ENCODE measurements at regions not wholly inside any gene's neighbourhood (a gene's known extent, or its start where the extent isn't known, plus 50 kb on each side); places are given as distances from the start of the nearest gene placed in this dataset.

DNA sequence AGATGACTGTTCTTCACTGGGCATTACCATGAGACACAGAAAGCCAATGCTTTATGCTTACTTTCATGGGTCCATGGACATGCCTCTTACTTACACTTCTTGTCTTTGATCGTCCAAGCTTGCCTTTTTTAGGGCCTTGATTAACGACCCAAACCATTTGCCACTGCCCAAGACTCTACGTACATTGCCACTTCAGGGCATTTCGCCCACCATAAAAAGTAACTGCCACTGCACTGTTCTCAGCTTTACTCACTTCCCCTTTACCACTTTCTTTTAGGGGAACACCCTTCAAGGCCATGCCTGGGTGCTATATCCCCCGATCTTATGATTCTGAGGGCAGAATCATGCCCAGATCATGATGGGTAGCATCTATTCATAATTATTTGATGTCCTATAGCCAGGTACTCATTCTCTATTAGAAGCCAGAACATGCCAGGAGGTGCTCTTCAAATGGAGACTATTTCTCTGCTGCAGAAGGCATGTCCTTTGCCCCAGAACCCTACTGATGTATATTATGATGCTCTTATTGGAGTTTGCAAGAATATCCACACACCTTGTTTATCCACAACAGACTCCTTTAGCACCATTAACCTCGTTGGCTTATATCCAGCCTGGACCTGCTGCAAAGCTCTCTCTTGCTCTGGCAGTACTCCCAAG lies 64.1 kb upstream of the RAD23B start:
- Histone ChIP-seq H3K9me3 (no peaks in the 10 kb centered on the region), H3K36me3 (no peaks in the 10 kb centered on the region), H3K4me3 (no peak overlapping the region), H3K4me1 (no peaks in the 10 kb centered on the region), H3K27me3 (no peaks in the 10 kb centered on the region), H3K27ac (no peak overlapping the region)
- no peak for DNase-seq (ENCODE audit: low spot score)
- no peak for TF ChIP-seq CTCF (IDR thresholded peaks at IDR 0.05)

DNA sequence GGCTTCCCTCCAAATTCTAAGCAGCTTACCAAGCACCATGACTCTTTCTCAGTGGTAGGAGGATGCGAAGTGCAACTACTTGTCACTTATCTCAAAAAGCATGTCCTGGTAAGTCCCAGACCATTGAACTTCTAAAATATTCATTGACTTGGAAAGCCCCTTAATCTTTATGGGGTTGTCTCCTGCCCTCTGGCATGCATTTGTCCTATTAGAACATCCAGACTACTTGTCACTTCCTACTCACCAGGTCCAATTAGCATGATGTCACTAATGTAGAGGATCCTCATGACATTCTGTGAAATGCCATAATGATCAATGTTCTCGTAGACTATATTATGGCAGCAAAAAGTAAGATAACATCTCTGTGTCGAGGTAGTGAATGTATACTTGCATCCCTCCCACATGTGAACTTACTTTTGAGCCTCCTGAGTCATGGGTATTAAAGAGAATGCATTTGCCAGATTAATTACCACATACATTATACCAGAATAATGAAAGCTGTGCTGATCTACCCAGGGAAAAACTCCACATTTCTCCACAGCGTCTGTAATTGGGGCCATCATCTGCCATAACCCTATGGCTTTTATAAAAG lies 63.5 kb upstream of the RAD23B start:
- no peaks in the 10 kb centered on the region for H3K27me3 ChIP-seq
- no peak for DNase-seq (ENCODE audit: low spot score)
- TF ChIP-seq CTCF (IDR thresholded peaks at IDR 0.05) = no peak
- H3K4me1 ChIP-seq = no peaks in the 10 kb centered on the region
- no peak overlapping the region for H3K27ac ChIP-seq
- H3K36me3 ChIP-seq = no peaks in the 10 kb centered on the region
- no peak overlapping the region for H3K4me3 ChIP-seq
- H3K9me3 ChIP-seq = no peaks in the 10 kb centered on the region

DNA sequence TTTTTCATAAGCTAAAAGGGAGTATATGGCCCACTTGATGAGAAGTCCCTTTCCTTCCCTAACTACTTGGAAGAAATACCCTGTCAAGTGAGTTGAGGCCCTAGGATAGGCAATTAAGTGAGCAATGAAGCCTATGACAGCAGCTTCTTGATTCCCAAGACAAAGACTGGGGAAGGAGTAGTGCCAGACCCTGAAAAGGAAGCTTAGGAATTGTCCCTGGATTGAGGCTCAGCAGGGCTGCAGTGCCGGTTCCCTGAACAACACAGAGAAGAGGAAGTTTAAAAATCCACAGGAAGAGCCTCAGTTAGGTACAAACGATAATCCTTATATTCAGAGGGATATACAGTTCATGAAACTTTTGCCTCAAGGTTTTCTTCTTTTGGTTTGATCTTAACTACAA lies 61.8 kb upstream of the RAD23B start:
- no peak for TF ChIP-seq CTCF (IDR thresholded peaks at IDR 0.05)
- Histone ChIP-seq H3K4me1 (no peaks in the 10 kb centered on the region), H3K27me3 (no peaks in the 10 kb centered on the region), H3K9me3 (no peaks in the 10 kb centered on the region), H3K36me3 (no peaks in the 10 kb centered on the region), H3K27ac (no peak overlapping the region), H3K4me3 (no peak overlapping the region)
- DNase-seq (ENCODE audit: low spot score) = no peak

GRCh38 chr9:107222020-107222522 lies 61.0 kb upstream of the RAD23B start:
- no peaks in the 10 kb centered on the region for H3K27me3 ChIP-seq
- no peaks in the 10 kb centered on the region for H3K4me1 ChIP-seq
- H3K4me3 ChIP-seq = no peak overlapping the region
- DNase-seq (ENCODE audit: low spot score) = no peak
- no peak overlapping the region for H3K27ac ChIP-seq
- H3K36me3 ChIP-seq = no peaks in the 10 kb centered on the region
- no peaks in the 10 kb centered on the region for H3K9me3 ChIP-seq
- no peak for TF ChIP-seq CTCF (IDR thresholded peaks at IDR 0.05)

DNA sequence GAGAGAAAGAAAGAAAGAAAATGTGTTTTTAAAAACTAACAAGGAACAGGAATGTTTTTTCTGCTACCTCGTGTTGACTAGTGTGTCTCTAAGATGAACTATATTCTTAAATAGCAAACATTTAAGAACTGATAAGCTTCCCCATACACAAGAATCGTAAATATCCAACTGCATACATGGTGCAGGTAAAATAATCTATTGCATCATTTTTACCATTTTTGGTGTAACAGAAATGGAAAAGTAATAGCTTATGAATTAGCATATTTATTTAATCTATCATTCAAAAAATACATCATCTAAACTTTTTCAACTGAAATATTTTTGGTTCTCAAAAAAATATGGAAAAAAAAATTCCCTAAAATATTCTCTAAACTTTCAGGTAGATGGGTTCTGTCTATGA lies 59.7 kb upstream of the RAD23B start:
- no peaks in the 10 kb centered on the region for H3K9me3 ChIP-seq
- no peaks in the 10 kb centered on the region for H3K36me3 ChIP-seq
- no peak for TF ChIP-seq CTCF (IDR thresholded peaks at IDR 0.05)
- H3K27ac ChIP-seq = no peak overlapping the region
- no peaks in the 10 kb centered on the region for H3K4me1 ChIP-seq
- no peak overlapping the region for H3K4me3 ChIP-seq
- H3K27me3 ChIP-seq = no peaks in the 10 kb centered on the region
- DNase-seq (ENCODE audit: low spot score) = no peak

DNA sequence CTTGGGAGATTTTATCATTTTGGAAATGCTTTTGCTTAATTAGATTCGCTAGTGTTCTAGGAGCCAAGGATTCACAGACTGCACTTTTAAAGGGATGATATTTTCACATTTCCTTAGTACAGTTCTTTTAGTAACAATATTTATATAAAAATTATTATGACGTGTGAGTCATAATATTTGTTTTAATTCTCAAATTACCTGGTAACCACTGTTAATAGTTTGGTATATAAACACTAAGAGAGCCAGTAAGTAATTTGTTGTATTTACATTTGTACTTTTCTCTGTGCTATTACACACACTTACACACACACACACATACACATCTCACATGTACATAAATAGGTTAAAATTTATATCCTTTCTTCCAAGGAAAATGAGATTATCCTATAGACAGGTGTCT lies 58.8 kb upstream of the RAD23B start:
- Histone ChIP-seq H3K4me3 (no peak overlapping the region), H3K27me3 (no peaks in the 10 kb centered on the region), H3K4me1 (no peaks in the 10 kb centered on the region), H3K36me3 (no peaks in the 10 kb centered on the region), H3K9me3 (no peaks in the 10 kb centered on the region), H3K27ac (no peak overlapping the region)
- no peak for DNase-seq (ENCODE audit: low spot score)
- no peak for TF ChIP-seq CTCF (IDR thresholded peaks at IDR 0.05)

All from right atrium auricular region (tissue), 2 donors.